ENCODE measurements at regions not wholly inside any gene's neighbourhood (a gene's known extent, or its start where the extent isn't known, plus 50 kb on each side); places are given as distances from the start of the nearest gene placed in this dataset.

- TF ChIP-seq ZNF850 (CRISPR knock-in tag; conservative IDR thresholded peaks at IDR 0.05) (no peak), ARNT (IDR thresholded peaks at IDR 0.05) (no peak), IRF9 (CRISPR knock-in tag; IDR thresholded peaks at IDR 0.05; ENCODE audit: borderline replicate concordance) (no peak)
Observed at GRCh38 chr10:128612195-128612594, 486.0 kb upstream of the MKI67 start (continued).

- ATAC-seq (no peak), DNase-seq (ENCODE audit: low spot score) (no peak), FAIRE-seq (no peak)
- no peak overlapping the region for H3K4me3 ChIP-seq (replicated peaks in 1 of 3; ENCODE audit: insufficient read depth in 1 of 3, low read depth in 2 of 3, low read length in 3 of 3)
- no peak overlapping the region for H2AFZ ChIP-seq (ENCODE audit: low read length)
- in situ Hi-C loops (cut with HindIII; ENCODE audit: extremely low pct_ligation_motif_present, low pct_unique_long_range_greater_than_20kb): no loop called here
- H3K27me3 ChIP-seq (ENCODE audit: control insufficient read depth in 1 of 2, insufficient read depth in 2 of 2, low read length in 2 of 2): peaks cover 0 to 6% of the 10 kb centered on the region in 2 experiments; a peak in 1 of 5 replicates
- no peak overlapping the region for H3K9ac ChIP-seq (ENCODE audit: insufficient read depth, low read depth, low read length)
- no peak overlapping the region for H3K27ac ChIP-seq (ENCODE audit: extremely low read length, insufficient read depth, low read length)
- TF ChIP-seq TBX3 (IDR thresholded peaks at IDR 0.05; ENCODE audit: borderline replicate concordance): no peak
- peak; percentile 97 for TF ChIP-seq CREB1 (IDR thresholded peaks at IDR 0.05)
- TF ChIP-seq CREB1 (CRISPR knock-in tag; IDR thresholded peaks at IDR 0.05): no peak
- TF ChIP-seq E2F2 (CRISPR knock-in tag; IDR thresholded peaks at IDR 0.05; ENCODE audit: borderline replicate concordance): no peak
- peak; percentile 99 for TF ChIP-seq ATF7 (IDR thresholded peaks at IDR 0.05)
- TF ChIP-seq ATF7 (CRISPR knock-in tag; IDR thresholded peaks at IDR 0.05): no peak
- no peaks in the 10 kb centered on the region for H4K20me1 ChIP-seq (ENCODE audit: insufficient read depth, low read length)
- ChIA-PET POLR2A (no interaction called here), CTCF (ENCODE audit: low intra/inter-chr PET ratio, low total read pairs) (no interaction called here)
- H3K4me1 ChIP-seq (ENCODE audit: insufficient read depth, low read length): no peaks in the 10 kb centered on the region
- H3K36me3 ChIP-seq (replicated peaks in 1 of 2; ENCODE audit: control insufficient read depth in 1 of 2, insufficient read depth in 2 of 2, low read length in 2 of 2): no peaks in the 10 kb centered on the region
- intact Hi-C loops (cut with micrococcal nuclease; ENCODE audit: unreplicated experiment): no loop called here
- H3K79me2 ChIP-seq (ENCODE audit: insufficient read depth, low read length): no peaks in the 10 kb centered on the region
- H3K4me2 ChIP-seq (ENCODE audit: low read depth, low read length): no peak overlapping the region
- no TSS peak for BruUV-seq (replicated peaks)
- no peaks in the 10 kb centered on the region for H3K9me3 ChIP-seq (ENCODE audit: low read length)
- WGBS (ENCODE audit: low lambda C conversion rate): 23% methylated on average over 9 of the region's 9 CpGs
Observed at GRCh38 chr10:128612631-128613030, 486.4 kb upstream of the MKI67 start.

Data from HepG2 (cell line).